Activated T-cell treated with anti-CD3 and anti-CD28 coated beads, Interleukin-2, amount 50 U/mL, for 4 hours (primary cell): ENCODE measurements at regions not wholly inside any gene's neighbourhood (a gene's known extent, or its start where the extent isn't known, plus 50 kb on each side); places are given as distances from the start of the nearest gene placed in this dataset.
"Not testable (repeated sequence)": the region's sequence is repeated elsewhere in the genome, so short reads cannot be mapped to it uniquely, and the experiment has no call there.

Experiments
- ATAC-seq, 2 donors: fragments of 200-7000 bp; cut with Tn5 transposase; one replicate each; pipeline ENCODE4 v1.10.0; 2021
- DNase-seq: peaks from one replicate; pipeline ENCODE4 v3.0.0-alpha.2; 2020
- H3K27me3 Mint-ChIP-seq: one replicate; pipeline ENCODE4 v1.8.0; 2021; ENCODE audit warnings: low read depth, mixed read lengths
- H3K36me3 Mint-ChIP-seq: one replicate; pipeline ENCODE4 v1.8.0; 2022; ENCODE audit warnings: mixed read lengths; ENCODE audit not compliant: insufficient read depth
- H3K4me1 Mint-ChIP-seq: one replicate; pipeline ENCODE4 v1.8.0; 2021; ENCODE audit warnings: low read depth, mixed read lengths
- H3K4me3 Mint-ChIP-seq: one replicate; pipeline ENCODE4 v1.8.0; 2021; ENCODE audit warnings: mild to moderate bottlenecking, moderate library complexity, mixed read lengths
- H3K9me3 Mint-ChIP-seq: one replicate; pipeline ENCODE4 v1.8.0; 2021; ENCODE audit warnings: mixed read lengths

DNA sequence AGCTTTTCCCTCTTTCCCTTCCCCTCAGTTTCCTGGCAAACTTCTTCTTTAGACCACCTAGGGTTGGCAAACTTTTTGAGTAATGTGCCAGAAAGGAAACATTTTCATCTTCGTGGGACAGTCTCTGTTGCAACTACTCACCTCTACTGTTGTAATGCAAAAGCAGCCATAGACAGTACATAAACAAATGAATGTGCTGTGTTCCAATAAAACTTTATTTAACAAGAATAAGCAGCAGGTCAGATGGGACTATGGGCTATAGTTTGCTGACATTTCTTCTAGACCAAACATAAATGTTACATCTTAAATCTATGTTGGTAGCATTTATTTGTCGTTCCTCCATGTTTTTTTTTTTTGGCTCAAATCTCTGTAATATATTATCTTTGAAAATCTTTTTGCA is 552.4 kb downstream of the EDEM1 start:
- Mint-ChIP-seq H3K27me3 (peaks cover 2% of the 10 kb centered on the region), H3K36me3 (no peaks in the 10 kb centered on the region), H3K9me3 (peaks cover 3% of the 10 kb centered on the region), H3K4me3 (no peak overlapping the region), H3K4me1 (no peaks in the 10 kb centered on the region)
- DNase-seq: no peak
- ATAC-seq: no peak

GRCh38 chr3:5741017-5741416 is 553.5 kb downstream of the EDEM1 start:
- ATAC-seq (no peak), DNase-seq (no peak)
- H3K36me3 Mint-ChIP-seq: no peaks in the 10 kb centered on the region
- H3K4me1 Mint-ChIP-seq: no peaks in the 10 kb centered on the region
- H3K4me3 Mint-ChIP-seq: no peak overlapping the region
- peaks cover 2% of the 10 kb centered on the region for H3K27me3 Mint-ChIP-seq
- H3K9me3 Mint-ChIP-seq: peaks cover 3% of the 10 kb centered on the region

DNA sequence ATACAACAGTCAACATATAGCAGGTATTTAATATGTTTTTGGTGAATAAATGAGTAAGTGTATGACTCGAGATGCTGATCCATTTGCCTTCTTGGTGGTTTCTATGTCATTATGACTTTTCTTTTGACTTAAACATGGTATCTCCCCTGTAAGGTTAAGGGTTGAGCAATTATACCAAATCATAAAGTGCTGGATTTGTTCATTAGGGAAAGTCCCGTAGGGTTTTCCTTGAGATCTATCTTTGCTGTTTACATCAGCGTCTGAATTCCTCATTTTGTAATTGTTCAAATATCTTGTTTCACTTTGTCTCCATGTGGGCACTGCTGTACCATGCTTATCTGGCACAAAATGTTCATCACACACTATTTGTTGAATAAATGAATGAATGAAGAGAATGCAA is 562.6 kb downstream of the EDEM1 start:
- H3K4me3 Mint-ChIP-seq: no peak overlapping the region
- no peaks in the 10 kb centered on the region for H3K4me1 Mint-ChIP-seq
- H3K27me3 Mint-ChIP-seq: no peaks in the 10 kb centered on the region
- no peaks in the 10 kb centered on the region for H3K36me3 Mint-ChIP-seq
- DNase-seq (no peak), ATAC-seq (no peak)
- H3K9me3 Mint-ChIP-seq: no peaks in the 10 kb centered on the region

GRCh38 chr3:5750874-5751640 is 563.5 kb downstream of the EDEM1 start:
- H3K4me1 Mint-ChIP-seq: no peaks in the 10 kb centered on the region
- H3K27me3 Mint-ChIP-seq: no peaks in the 10 kb centered on the region
- ATAC-seq (no peak), DNase-seq (no peak)
- no peak overlapping the region for H3K4me3 Mint-ChIP-seq
- no peaks in the 10 kb centered on the region for H3K9me3 Mint-ChIP-seq
- H3K36me3 Mint-ChIP-seq: no peaks in the 10 kb centered on the region

- DNase-seq (no peak), ATAC-seq (no peak)
- Mint-ChIP-seq H3K36me3 (no peaks in the 10 kb centered on the region), H3K4me1 (no peaks in the 10 kb centered on the region), H3K27me3 (no peaks in the 10 kb centered on the region), H3K9me3 (no peaks in the 10 kb centered on the region), H3K4me3 (no peak overlapping the region)
Observed at GRCh38 chr3:5754602-5755001, 567.1 kb downstream of the EDEM1 start.

- Mint-ChIP-seq H3K27me3 (no peaks in the 10 kb centered on the region), H3K36me3 (no peaks in the 10 kb centered on the region)
- no peak for ATAC-seq
Observed at GRCh38 chr3:5756443-5756842, 568.9 kb downstream of the EDEM1 start.

GRCh38 chr3:5757213-5757804 is 569.8 kb downstream of the EDEM1 start:
- H3K4me1 Mint-ChIP-seq: no peaks in the 10 kb centered on the region
- ATAC-seq (no peak), DNase-seq (no peak)
- H3K9me3 Mint-ChIP-seq: no peaks in the 10 kb centered on the region
- H3K27me3 Mint-ChIP-seq: no peaks in the 10 kb centered on the region
- H3K36me3 Mint-ChIP-seq: no peaks in the 10 kb centered on the region
- H3K4me3 Mint-ChIP-seq: no peak overlapping the region

More at GRCh38 chr3:5756443-5756842, 568.9 kb downstream of the EDEM1 start:
- no peak for DNase-seq
- H3K4me3 Mint-ChIP-seq: no peak overlapping the region
- H3K9me3 Mint-ChIP-seq: no peaks in the 10 kb centered on the region
- H3K4me1 Mint-ChIP-seq: no peaks in the 10 kb centered on the region

- H3K27me3 Mint-ChIP-seq: no peaks in the 10 kb centered on the region
Observed at GRCh38 chr3:5758699-5759098, 571.2 kb downstream of the EDEM1 start.

DNA sequence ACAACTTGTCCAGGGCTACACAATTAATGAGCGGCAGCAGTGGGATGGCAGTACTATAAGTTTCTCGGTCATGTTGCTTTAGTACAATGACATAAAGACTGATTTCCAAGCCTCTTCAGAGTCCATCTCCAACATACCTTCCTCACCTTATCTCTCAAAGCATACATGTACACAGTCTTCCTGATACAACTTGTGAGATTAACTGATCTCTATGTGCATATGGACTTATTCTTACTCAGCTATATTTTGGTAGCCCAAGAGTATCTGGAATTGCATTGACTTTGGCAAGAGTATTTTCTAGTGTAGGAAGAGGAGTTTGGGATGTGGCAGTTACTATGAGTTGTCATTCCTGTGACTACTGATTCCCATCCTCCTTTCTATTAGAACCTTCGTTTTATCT is 575.0 kb downstream of the EDEM1 start:
- Mint-ChIP-seq H3K27me3 (no peaks in the 10 kb centered on the region), H3K4me3 (no peak overlapping the region), H3K4me1 (no peaks in the 10 kb centered on the region), H3K36me3 (no peaks in the 10 kb centered on the region), H3K9me3 (no peaks in the 10 kb centered on the region)
- ATAC-seq: no peak
- no peak for DNase-seq

More at GRCh38 chr3:5758699-5759098, 571.2 kb downstream of the EDEM1 start:
- H3K36me3 Mint-ChIP-seq: no peaks in the 10 kb centered on the region
- H3K4me3 Mint-ChIP-seq: no peak overlapping the region
- no peak for DNase-seq
- H3K4me1 Mint-ChIP-seq: no peaks in the 10 kb centered on the region
- H3K9me3 Mint-ChIP-seq: no peaks in the 10 kb centered on the region
- no peak for ATAC-seq

DNA sequence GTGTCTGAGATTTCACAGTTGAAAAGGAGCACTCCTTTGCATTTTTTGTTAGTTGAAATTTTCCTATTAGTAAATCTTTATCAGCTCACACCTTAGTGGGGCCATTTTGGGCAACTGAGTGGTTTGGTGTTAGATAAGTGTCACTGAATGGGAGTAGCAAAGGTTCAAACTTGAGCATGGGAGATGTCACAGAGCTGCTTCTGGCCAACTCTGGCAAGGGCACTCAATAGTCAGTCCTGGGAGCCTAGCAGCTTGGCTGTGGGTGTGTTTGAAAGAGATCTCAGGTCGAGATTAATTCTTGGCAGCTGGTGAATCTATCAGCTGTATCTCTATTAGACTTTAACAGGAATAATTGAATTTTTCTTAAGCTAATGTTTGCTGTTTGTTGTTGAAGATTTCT is 579.3 kb downstream of the EDEM1 start:
- Mint-ChIP-seq H3K4me3 (no peak overlapping the region), H3K9me3 (no peaks in the 10 kb centered on the region), H3K36me3 (no peaks in the 10 kb centered on the region), H3K27me3 (no peaks in the 10 kb centered on the region), H3K4me1 (no peaks in the 10 kb centered on the region)
- ATAC-seq (no peak), DNase-seq (no peak)

GRCh38 chr3:5767304-5767703 is 579.8 kb downstream of the EDEM1 start:
- Mint-ChIP-seq H3K9me3 (no peaks in the 10 kb centered on the region), H3K4me1 (no peaks in the 10 kb centered on the region), H3K36me3 (no peaks in the 10 kb centered on the region), H3K27me3 (no peaks in the 10 kb centered on the region), H3K4me3 (no peak overlapping the region)
- DNase-seq: no peak
- no peak for ATAC-seq

DNA sequence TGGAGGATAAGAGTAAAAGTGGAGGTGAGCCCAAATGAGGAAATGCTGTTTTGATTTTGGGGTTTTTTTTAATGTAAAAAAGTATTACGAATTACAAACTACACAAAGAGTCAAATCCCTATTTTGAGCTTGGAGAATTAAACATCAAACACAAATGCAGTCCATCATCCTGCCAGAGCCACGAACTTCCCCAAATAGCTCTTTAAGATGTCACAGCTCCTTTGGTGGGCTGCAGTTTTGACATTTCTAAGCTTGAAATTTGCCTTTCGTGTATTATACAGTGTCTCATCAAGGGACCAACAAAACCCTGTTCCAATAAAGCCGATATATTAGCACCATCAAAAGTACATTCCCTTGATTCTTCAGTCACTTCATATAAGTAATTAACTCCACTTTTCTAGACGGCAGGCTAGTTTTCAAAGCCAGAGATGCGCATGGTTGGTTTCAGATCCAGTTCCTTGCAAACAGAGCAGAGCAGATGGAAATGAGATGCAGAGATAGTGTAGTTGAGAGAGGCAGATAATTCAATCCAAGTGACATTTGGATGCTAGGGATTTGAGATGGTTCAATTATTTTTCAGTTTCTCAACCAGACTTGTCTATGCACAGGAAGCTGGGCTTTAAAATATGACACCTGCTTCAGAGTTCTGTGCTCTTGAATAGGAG is 580.9 kb downstream of the EDEM1 start:
- ATAC-seq (no peak), DNase-seq (no peak)
- no peak overlapping the region for H3K4me3 Mint-ChIP-seq
- no peaks in the 10 kb centered on the region for H3K9me3 Mint-ChIP-seq
- H3K27me3 Mint-ChIP-seq: no peaks in the 10 kb centered on the region
- no peaks in the 10 kb centered on the region for H3K4me1 Mint-ChIP-seq
- H3K36me3 Mint-ChIP-seq: no peaks in the 10 kb centered on the region

DNA sequence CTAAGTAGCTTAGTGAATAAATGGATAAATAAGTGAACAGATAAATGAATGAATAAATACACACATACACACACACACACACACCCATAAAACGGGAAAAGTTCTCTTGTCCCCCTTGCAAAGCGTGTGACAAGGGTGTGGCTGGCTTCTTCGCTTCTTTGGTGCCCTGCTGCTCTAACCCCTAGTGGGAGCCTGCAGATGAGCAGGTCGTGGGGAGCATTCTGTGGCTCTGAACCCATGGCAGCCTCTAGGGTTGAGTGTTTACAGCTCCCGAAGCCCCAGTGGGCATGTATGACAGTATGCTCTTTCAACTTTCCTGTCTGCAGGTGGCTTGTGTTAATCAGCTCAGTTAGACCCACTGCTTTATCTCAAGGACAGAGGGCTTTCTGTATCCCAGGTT is 582.3 kb downstream of the EDEM1 start:
- DNase-seq (no peak), ATAC-seq (no peak)
- no peaks in the 10 kb centered on the region for H3K36me3 Mint-ChIP-seq
- H3K9me3 Mint-ChIP-seq: peaks cover 9% of the 10 kb centered on the region
- H3K27me3 Mint-ChIP-seq: no peaks in the 10 kb centered on the region
- H3K4me3 Mint-ChIP-seq: no peak overlapping the region
- H3K4me1 Mint-ChIP-seq: no peaks in the 10 kb centered on the region

DNA sequence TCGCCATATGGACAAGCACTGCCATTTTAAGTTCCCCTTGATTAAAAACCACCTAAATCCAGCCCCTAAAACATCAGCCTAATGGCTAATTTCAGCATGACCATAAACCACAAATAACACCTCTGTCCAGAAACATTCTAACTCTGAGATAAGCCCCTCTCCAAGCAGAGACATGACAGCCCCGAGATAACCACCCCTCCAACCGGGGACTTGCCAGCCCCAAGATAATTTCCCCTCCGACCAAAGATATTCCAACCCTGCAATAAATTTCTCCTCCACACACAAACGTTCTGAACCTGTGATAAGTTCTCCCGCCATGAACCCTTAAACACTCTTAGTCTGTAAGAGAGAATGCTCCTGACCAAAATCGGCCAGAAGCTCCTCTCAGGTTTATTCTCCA is 586.8 kb downstream of the EDEM1 start:
- ATAC-seq: no peak
- no peak overlapping the region for H3K4me3 Mint-ChIP-seq
- H3K4me1 Mint-ChIP-seq: no peaks in the 10 kb centered on the region
- peaks cover 15% of the 10 kb centered on the region for H3K9me3 Mint-ChIP-seq
- no peaks in the 10 kb centered on the region for H3K36me3 Mint-ChIP-seq
- no peak for DNase-seq
- no peaks in the 10 kb centered on the region for H3K27me3 Mint-ChIP-seq

DNA sequence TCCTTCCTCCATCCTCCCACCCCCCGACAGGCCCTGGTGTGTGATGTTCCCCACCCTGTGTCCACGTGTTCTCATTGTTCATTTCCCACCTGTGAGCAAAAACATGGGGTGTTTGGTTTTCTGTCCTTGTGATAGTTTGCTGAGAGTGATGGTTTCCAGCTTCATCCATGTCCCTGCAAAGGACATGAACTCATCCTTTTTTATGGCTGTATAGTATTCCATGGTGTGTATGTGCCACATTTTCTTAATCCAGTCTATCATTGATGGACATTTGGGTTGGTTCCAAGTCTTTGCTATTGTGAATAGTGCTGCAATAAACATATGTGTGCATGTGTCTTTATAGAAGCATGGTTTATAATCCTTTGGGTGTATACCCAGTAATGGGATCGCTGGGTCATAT is 587.6 kb downstream of the EDEM1 start:
- H3K4me3 Mint-ChIP-seq, H3K4me1 Mint-ChIP-seq, DNase-seq, H3K27me3 Mint-ChIP-seq, H3K36me3 Mint-ChIP-seq, ATAC-seq: not testable (repeated sequence)
- H3K9me3 Mint-ChIP-seq: peaks cover 15% of the 10 kb centered on the region
